ENCODE measurements at regions not wholly inside any gene's neighbourhood (a gene's known extent, or its start where the extent isn't known, plus 50 kb on each side); places are given as distances from the start of the nearest gene placed in this dataset.

- 90 to 97% methylated on average over 2 of the region's 2 CpGs for WGBS, 2 donors (ENCODE audit: low coverage in 1 of 2)
- peaks cover 0 to 19% (median 11%) of the 10 kb centered on the region in 4 donors for H3K4me1 ChIP-seq
- H3K36me3 ChIP-seq = no peaks in the 10 kb centered on the region
- H3K27ac ChIP-seq = no peak overlapping the region
- H3K9me3 ChIP-seq = no peaks in the 10 kb centered on the region
- no peak for DNase-seq
- in situ Hi-C loops (cut with MboI; ENCODE audit: low pct_ligation_motif_present in 1 of 4, low pct_unique_long_range_greater_than_20kb in 1 of 4, low sequenced_read_pairs in 3 of 4) (no loop called here), intact Hi-C loops (cut with DNase I; ENCODE audit: low total_unique reads) (no loop called here)
- TF ChIP-seq POLR2A (IDR thresholded peaks at IDR 0.05) (no peak), EP300 (IDR thresholded peaks at IDR 0.05; ENCODE audit: low read depth) (no peak), POLR2AphosphoS5 (IDR thresholded peaks at IDR 0.05) (no peak)
- TF ChIP-seq, protein P1, sequence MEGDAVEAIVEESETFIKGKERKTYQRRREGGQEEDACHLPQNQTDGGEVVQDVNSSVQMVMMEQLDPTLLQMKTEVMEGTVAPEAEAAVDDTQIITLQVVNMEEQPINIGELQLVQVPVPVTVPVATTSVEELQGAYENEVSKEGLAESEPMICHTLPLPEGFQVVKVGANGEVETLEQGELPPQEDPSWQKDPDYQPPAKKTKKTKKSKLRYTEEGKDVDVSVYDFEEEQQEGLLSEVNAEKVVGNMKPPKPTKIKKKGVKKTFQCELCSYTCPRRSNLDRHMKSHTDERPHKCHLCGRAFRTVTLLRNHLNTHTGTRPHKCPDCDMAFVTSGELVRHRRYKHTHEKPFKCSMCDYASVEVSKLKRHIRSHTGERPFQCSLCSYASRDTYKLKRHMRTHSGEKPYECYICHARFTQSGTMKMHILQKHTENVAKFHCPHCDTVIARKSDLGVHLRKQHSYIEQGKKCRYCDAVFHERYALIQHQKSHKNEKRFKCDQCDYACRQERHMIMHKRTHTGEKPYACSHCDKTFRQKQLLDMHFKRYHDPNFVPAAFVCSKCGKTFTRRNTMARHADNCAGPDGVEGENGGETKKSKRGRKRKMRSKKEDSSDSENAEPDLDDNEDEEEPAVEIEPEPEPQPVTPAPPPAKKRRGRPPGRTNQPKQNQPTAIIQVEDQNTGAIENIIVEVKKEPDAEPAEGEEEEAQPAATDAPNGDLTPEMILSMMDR (IDR thresholded peaks at IDR 0.05) = no peak
- no peak overlapping the region for H3K4me3 ChIP-seq
- H3K27me3 ChIP-seq = no peaks in the 10 kb centered on the region
These were observed 159.4 kb upstream of the SMAD3 start for GRCh38 chr15:66905954-66906353.

DNA sequence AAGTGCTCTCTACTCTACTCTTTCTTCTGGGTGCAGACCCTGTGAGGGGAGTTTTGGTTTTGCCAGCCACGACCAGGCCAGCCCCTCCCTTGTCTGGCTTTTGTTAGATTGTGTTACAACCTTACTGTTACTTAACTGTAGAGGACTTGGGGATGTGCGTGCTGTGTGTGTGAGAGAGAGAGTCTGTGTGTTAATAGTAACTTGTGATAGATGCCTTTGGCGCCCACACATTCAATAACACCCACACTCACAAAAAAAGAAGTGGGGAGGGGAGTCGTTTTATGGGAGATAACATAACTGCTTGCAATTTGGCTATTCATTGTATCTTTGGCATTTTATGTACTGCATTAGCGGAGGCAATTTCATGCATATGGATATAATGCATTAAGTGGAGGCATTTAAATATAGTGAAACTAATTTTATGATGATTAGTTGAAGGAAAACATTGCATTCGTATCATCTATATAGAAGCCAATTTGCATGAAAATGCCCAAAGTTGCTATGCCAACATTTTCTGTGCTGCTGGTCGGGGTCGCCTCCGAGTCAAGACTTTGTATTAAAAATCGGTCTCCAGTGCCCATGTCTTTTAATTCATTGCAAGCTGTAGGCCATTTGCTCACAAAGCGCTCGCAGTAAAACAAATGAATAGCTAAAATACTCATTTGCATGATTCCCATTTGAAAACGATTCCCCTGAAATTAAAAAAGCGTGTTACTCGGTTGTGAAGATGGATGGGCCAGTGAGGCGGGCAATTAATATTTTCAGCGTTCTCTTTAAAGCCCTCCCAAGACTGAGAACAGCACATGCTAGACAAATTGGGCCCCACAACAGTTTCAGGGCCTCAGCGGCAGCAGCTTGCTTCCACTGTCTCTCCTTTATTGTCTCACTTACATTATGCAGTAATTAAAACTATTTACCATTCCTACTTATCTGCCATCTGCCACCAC, 158.5 kb upstream of the SMAD3 start:
- Histone ChIP-seq H3K36me3 (no peaks in the 10 kb centered on the region), H3K4me1 (peaks cover 0 to 19% (median 11%) of the 10 kb centered on the region in 4 donors), H3K9me3 (no peaks in the 10 kb centered on the region), H3K4me3 (no peak overlapping the region), H3K27ac (peak overlapping the region in 1 of 4 donors; percentile 49), H3K27me3 (no peaks in the 10 kb centered on the region)
- WGBS, 2 donors (ENCODE audit: low coverage in 1 of 2) = 87 to 89% methylated on average over 18 of the region's 18 CpGs
- intact Hi-C loops (cut with DNase I; ENCODE audit: low total_unique reads) (no loop called here), in situ Hi-C loops (cut with MboI; ENCODE audit: low pct_ligation_motif_present in 1 of 4, low pct_unique_long_range_greater_than_20kb in 1 of 4, low sequenced_read_pairs in 3 of 4) (no loop called here)
- DNase-seq = no peak
- TF ChIP-seq, protein P1 (IDR thresholded peaks at IDR 0.05) = no peak
- TF ChIP-seq EP300 (IDR thresholded peaks at IDR 0.05; ENCODE audit: low read depth) (no peak), POLR2AphosphoS5 (IDR thresholded peaks at IDR 0.05) (no peak), POLR2A (IDR thresholded peaks at IDR 0.05) (no peak)

- intact Hi-C loops (cut with DNase I; ENCODE audit: low total_unique reads) (no loop called here), in situ Hi-C loops (cut with MboI; ENCODE audit: low pct_ligation_motif_present in 1 of 4, low pct_unique_long_range_greater_than_20kb in 1 of 4, low sequenced_read_pairs in 3 of 4) (no loop called here)
- 49% methylated on average over 9 of the region's 9 CpGs; no CpG with 5 or more reads in 1 of the 2 donors for WGBS, 2 donors (ENCODE audit: low coverage in 1 of 2)
- peak overlapping the region; percentile 49 to 64 (median 56) for H3K27ac ChIP-seq
- no peak for TF ChIP-seq POLR2A (IDR thresholded peaks at IDR 0.05)
- TF ChIP-seq, protein P1 (IDR thresholded peaks at IDR 0.05) = no peak
- no peak for TF ChIP-seq EP300 (IDR thresholded peaks at IDR 0.05; ENCODE audit: low read depth)
- no peak for TF ChIP-seq POLR2AphosphoS5 (IDR thresholded peaks at IDR 0.05)
- no peaks in the 10 kb centered on the region for H3K36me3 ChIP-seq
- no peak overlapping the region for H3K4me3 ChIP-seq
- peaks cover 0 to 19% (median 11%) of the 10 kb centered on the region in 4 donors for H3K4me1 ChIP-seq
- no peaks in the 10 kb centered on the region for H3K9me3 ChIP-seq
- peak; percentile 42 for DNase-seq
- H3K27me3 ChIP-seq = no peaks in the 10 kb centered on the region
These were observed 157.3 kb upstream of the SMAD3 start for GRCh38 chr15:66907826-66908743.

DNA sequence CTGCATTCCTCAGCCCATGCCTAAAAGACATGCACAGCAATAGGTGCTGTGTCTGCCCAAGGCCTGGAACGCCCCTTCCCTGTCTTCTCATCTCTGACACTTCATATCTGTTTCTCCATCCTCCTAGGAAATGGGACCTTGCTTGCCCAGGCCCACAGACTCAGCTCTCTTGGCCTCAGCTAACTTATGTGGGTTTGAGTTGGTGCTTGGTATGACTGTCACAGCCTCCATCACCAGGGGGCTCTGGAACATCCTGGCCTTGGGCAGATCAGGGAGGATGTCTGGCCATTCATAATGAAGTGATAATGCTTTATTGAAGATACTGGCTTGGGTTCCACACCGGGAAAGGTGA, 156.7 kb upstream of the SMAD3 start:
- H3K27ac ChIP-seq = peak overlapping the region; percentile 44 to 64 (median 56)
- WGBS, 2 donors (ENCODE audit: low coverage in 1 of 2) = 50% methylated on average over 2 of the region's 2 CpGs; no CpG with 5 or more reads in 1 of the 2 donors
- H3K4me3 ChIP-seq = no peak overlapping the region
- intact Hi-C loops (cut with DNase I; ENCODE audit: low total_unique reads) = no loop called here
- H3K36me3 ChIP-seq = no peaks in the 10 kb centered on the region
- no peak for DNase-seq
- peaks cover 0 to 19% (median 11%) of the 10 kb centered on the region in 4 donors for H3K4me1 ChIP-seq
- in situ Hi-C loops (cut with MboI; ENCODE audit: low pct_ligation_motif_present in 1 of 4, low pct_unique_long_range_greater_than_20kb in 1 of 4, low sequenced_read_pairs in 3 of 4) = no loop called here
- H3K9me3 ChIP-seq = no peaks in the 10 kb centered on the region
- TF ChIP-seq POLR2A (IDR thresholded peaks at IDR 0.05) (no peak), EP300 (IDR thresholded peaks at IDR 0.05; ENCODE audit: low read depth) (no peak), POLR2AphosphoS5 (IDR thresholded peaks at IDR 0.05) (no peak)
- TF ChIP-seq, protein P1 (IDR thresholded peaks at IDR 0.05) = no peak
- no peaks in the 10 kb centered on the region for H3K27me3 ChIP-seq

Data from transverse colon (tissue), 4 donors.